CD4-positive, alpha-beta T cell treated with Interleukin-17A for 4 hours (primary cell): ENCODE measurements at regions not wholly inside any gene's neighbourhood (a gene's known extent, or its start where the extent isn't known, plus 50 kb on each side); places are given as distances from the start of the nearest gene placed in this dataset.

Experiments used
- DNase-seq: peaks from one replicate; pipeline ENCODE4 v3.0.0-alpha.2; 2020; ENCODE audit warnings: mixed read lengths

DNA sequence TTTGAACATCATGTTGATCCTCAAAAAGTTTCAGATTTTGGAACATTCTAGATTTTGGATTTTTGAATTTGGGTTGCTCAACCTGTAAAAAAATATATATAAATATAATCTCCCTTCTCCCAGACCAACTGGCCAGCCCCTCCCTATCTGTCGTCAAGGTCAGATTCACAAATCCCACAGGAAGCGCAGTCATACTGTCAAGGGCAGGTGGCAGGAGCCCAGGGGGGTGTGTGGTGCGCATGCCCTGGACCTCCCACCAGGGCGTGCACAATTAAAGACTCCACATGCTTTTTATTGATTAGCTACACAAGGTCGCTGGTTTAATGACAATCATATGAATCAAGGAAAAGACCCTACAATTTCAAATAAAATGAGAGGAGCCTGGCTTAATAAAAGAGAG is 77.0 kb upstream of the EEPD1 start:
- no peak for DNase-seq

DNA sequence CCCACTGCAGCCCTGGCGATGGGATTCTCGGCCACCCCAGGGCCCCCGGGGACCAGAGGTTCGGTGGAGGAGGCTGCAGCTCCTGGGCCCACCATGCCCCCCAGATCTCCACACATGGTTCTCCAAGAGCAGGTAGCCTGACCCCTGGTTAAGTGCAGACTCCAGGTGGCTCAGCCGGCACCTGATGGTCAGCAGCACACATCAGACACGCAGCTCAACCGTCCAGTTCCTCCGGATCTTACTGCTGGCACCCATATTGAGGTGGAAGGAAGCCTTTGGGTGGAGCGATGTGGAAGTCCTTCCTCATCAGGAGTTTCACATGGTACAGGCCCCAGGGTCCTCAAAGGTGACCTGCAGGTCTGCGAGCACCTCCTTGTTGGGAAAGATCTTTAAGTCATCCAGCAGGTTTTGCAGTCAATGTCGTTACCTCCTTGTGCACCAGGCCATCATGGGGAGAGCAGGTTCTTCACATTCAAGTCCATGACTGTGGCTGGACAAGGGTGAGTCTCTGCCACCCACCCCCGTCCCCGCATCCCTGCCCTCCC is 74.2 kb upstream of the EEPD1 start:
- DNase-seq: no peak

DNA sequence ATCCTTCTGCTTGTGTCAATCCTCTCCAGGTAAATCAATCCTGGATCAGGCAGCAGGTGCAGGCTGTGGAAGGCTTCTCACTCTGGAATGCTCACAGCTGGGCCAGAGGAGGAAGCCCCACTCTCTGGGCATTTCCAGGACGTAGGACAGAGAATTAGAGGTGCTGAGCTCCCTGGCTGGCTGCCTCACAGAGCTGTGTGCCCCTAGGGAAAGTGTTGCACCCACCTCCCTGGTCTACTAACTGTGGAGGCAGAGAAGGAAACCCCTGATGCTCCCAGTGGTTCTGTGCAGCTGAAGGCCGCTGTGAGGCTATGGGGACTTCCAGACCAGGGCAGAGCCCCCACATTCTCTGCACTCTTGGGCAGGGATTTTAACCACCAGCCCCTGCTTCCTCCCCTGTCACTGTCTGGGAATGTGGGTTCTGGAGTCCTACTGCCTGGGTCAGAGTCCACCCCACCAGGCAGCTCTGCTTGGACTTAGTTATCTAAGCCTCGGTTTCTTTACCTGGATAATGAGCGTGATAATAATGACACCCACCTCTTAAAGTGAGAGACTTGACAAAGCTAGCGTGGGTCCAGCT is 73.5 kb upstream of the EEPD1 start:
- no peak for DNase-seq

DNA sequence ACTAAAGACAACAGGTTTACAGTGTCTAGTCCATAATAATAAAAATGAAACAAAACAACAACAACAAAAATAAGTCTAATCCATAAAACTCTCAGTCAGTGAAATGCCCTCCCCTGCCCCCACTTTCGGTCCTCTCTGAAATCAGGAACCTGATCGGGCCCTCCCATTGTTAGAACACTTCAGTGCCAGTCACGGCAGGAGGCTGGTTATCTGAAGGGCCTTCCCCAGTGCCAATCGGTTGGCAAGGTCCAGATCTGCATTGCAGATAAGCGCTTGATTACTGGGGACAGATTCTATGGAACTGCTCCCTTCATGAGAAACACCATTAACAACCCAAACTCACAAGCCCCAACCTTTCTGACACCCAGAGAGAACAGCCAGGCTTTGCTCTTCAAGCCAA is 72.2 kb upstream of the EEPD1 start:
- no peak for DNase-seq

DNA sequence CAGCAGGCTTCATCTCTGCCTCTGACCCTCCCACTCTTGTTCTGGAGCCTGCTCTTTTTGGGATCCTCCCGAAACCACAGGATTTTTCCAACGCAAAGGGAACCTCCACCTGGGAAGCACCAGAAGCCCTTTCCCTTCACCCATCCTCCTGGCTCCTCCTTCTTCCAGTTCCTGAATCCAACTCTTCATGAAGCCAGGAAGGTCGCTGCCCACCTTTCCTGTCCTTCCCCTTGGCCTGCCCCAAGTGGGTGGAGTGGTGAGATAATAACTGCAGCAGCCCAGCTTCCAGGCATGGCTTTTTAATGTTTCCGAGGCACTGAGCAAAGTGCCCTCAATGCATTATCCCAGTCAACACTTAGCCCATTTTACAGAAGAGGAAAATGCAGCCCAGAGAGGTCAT is 70.8 kb upstream of the EEPD1 start:
- no peak for DNase-seq

DNA sequence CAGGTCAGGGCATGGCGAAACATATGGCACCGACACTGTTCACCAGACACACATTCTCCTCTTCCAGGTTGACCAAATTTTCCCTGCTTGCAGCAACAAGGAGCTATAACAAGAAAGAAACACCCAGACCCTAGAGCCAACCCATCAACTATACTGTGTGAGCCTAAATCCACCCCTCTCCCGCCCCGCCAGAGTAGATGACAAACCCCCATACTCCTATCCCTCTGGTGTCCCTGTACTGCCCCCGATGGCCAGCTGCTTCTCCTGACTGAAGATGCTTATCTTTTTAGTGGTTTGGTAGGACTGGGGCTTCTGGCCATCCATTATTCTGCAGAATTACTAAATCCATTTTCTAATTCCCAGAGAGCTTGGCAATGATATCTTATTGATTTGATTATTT is 70.1 kb upstream of the EEPD1 start:
- DNase-seq: no peak

DNA sequence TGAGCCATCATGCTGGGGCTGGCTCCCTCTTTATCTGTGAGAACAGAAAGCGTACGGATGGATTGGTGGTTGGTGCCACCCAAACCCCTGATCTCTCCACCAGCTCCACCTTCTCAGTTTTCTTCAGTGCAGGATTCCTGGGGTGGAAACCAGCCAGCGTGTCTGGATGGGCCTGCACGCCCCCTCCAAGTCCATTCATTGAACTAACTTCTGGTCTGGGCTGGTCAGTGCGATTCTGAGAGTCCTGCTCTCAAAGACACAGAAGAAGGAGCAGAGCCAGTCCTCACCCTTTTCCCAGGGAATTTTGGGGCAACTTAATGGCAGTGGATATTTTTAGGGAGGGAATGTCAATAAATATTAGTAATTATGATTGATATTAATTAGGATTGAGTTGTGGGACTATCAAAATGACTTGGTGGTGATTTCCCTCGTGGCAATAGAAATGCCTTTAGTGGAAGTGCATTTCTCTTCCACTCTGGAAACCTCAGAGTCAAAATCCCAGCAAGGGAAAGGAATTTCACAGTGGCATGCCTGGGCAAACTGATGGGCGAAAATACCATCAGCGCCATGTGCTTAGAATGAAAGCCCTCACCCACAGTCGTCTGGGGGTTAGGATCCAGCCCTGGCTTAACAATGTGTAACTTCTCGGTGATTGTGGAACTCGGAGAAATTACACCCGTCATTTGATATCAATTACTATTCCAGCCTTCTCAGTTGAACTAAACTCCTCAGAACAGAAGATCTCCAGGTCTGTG is 69.3 kb upstream of the EEPD1 start:
- no peak for DNase-seq

DNA sequence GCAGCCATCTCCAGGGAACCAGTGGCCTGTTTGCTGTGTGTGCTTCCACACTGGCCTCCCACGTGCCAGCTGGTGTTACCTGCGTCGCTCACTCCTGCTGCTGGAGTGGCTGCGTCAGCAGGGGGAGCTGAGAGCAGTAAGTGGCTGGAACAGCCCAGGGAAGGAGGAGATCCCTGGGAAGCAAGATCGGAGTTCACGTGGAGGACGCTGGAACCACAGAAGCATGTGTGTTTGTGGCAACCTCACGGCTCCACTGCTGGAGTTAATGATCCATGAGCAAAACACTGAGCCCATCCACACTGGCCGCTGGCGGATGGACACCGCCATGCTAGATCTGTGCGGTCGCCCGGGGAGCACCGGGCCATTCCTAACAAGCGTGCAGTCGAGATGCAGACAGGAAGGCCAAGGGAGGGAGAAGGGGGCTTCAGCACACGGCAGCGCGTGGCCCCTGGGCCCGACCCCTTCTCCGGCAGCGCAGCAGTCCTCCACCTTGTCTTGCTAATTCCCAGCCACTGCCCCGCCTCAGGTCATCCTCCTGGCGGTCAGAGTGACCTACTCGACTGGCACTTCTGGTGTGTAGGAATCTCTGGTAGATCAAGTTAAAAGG is 68.5 kb upstream of the EEPD1 start:
- DNase-seq: no peak

DNA sequence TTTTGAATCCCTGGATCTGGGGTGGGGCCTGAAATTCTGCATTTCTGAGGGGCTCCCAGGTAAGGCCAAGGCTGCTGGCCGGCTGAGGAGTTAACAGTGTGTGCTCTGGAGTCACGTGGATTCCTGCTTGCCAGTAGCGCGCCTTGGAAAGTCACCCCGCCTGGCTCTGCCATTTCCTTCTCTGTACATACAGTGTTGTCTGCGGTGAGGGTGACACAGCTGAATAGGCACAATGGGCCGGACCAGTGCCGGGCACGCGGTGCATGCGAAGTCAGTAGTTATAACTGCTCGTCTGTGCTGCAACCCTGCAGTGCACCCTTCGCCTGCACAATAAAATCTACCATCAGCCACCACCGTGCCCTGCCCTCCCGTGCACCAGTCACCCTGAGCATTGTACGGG is 68.0 kb upstream of the EEPD1 start:
- no peak for DNase-seq

DNA sequence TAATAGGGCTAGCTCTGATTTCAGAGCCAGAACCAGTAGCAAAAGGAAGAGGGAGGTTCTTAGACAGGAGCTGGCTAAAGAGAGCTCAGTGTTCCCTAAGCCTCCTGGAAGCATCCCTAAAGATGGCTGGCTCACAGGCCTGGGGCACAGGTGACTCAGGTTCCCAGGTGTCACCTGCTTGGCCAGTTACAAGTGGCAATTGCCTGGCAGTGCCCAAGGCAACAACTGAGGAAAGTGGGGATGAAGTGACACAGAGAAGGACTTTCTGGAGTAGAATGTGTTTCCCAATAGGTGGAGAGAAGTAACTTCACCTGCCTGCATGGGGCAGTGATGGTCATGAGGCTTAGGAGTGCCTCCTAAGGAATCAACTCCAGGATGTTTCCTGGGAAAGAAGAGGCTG is 66.5 kb upstream of the EEPD1 start:
- no peak for DNase-seq

DNA sequence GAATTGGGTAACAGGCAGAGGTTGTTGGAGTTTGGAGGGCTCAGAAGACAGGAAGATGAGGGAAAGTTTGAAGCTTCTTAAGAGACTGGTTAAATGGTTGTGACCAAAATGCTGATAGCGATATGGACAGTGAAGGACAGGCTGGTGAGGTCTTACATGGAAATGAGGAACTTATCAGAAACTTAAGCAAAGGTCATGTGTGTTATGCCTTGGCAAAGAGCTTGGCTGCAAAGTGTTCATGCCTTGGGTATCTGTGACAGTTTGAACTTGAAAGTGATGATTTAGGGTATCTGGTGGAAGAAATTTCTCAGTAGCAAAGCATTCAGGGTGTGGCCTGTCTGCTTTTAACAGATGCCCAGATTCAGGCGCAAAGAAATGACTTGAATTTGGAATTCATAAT is 64.5 kb upstream of the EEPD1 start:
- no peak for DNase-seq

DNA sequence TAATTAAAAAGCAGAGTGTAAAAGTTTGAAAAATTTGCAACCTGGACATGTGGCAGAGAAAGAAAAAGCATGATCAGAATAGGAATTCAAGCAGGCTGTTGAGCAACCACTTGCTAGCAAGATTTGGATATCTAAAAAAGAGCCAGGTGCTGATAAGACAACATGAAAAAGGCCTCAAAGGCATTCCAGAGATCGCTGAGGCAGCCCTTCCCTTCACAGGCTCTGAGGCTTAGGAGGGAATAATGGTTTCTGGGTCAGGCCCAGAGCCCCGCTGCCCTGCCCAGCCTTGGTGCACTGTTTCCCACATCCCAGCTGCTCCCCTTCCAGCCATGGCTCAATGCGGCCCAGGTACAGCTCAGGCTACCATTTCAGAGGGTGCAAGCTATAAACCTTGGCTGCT is 64.1 kb upstream of the EEPD1 start:
- no peak for DNase-seq

DNA sequence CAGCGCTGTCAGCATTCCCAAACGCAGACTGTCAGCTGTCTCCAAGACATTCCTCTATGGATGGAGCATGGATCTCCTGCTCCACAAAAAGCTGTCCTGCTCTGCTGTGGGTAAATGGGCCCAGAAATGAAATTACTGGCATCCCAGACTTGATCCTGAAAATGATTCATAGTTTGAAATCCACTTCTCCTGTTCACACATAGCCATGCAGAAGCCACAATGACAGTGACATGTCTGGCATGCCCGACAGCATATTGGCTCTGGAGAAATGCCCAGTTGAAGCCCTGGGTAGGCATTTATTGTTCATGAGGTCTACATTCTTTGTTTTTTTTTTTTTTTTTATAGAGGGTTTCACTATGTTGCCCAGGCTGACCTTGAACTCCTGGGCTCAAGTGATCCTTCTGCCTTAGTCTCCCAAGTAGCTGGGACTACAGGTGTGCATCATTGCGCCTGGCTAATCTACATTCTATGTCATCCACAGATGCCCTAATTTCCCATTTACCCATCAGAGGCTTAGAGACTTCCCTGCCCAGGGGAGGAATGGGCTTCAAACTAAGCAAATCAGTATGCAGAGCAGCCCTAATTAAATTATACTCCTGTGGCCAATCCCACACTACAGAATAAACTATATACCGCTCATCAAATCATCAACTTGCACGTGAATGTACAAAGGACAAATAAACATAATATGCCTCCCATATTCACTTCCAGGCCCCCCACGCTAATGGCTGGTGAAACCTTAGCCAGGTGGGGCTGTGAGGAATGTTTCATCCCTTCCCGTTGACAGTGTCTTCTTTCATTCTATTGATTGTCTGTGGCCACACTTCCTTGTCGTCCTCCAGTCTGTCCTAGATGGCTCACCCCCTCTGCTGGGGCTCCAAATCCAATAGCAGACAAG is 61.8 kb upstream of the EEPD1 start:
- no peak for DNase-seq

DNA sequence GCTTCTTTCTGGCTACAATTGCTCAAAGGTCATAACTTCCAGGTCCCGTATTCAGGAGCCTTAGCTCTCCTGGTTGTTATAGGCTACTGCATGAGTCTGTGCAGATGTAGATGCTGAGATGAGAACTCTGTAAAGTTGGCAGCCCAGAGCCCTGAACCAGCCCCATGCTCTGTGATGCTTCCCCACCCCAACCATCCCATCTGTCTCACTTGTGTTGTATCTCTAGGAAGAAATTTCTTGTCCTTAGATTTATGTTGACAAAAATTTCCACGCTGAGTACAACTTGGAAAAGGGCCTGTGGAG is 61.2 kb upstream of the EEPD1 start:
- DNase-seq: no peak

DNA sequence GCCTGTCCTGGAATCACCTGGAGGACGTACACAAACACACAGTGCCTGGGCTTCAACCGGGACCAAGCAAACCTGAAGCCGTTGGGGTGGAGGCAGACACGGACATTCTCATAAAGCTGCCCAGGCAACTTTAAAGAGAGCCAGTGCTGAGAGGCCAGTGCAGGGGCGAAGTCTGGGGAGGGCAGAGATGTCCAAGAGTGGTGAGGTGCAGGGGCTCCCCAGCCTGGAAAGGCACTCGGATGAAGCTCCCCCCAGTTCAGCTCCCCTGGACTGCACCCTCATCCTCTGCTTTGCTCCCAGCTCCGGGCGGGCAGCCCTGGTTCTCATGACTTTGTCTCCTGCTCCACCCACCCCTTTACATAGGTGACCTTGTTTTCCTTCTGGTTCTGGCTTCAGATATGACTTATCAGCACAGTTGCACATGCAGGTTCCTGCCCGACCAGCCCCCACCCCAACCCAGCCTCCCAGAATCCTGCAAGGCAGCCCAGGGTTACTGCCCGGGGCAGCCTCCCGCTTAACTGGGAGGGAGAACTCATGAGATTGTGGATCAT is 60.8 kb upstream of the EEPD1 start:
- DNase-seq: no peak

DNA sequence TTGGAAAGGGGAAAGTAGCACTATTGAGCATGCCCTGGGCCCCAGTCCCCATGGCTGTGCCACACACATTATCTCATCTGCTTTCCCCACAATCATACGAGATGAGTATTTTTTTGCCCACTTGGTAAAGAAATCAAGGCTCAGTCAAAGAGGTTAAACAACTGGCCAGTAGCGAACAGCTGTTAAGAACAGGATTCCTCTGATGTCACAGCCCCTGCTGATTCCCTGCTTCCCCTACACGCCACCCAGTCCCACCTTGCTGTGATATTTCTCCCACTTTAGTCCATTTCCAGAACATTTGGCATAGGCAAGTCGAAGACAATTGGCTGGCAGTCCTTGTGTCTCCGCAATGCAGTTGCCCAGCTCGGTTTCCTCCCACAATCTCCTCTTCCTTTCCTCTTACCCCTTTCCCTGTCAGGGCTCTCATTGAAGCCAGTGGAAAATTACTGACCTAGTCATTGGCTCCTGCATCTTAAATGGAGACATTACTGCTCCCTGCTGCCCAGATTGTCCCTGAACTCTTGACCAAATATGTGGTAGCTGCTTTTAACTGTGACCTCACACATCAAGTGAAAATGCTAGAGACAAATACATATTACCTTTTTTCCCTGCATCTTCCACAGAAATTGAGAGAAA is 56.5 kb upstream of the EEPD1 start:
- no peak for DNase-seq

DNA sequence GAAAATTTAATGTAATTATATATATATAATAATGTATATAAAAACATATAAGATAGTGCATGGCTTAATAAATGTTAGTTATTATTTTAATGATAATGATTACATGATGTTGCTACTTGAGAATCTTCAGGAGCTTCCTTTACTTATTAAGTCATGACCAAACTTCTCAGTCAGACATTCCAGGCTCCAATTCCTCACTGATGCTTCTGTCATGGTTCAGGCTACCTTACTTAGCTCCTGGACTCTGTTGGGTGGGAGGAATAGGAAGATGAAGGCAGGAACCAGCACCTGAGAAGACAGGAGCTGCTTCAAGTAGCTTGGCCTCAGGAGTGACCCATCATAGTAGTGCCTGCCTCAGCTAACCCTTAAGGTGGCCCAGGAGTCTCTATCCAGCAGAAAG is 55.0 kb upstream of the EEPD1 start:
- DNase-seq: no peak

DNA sequence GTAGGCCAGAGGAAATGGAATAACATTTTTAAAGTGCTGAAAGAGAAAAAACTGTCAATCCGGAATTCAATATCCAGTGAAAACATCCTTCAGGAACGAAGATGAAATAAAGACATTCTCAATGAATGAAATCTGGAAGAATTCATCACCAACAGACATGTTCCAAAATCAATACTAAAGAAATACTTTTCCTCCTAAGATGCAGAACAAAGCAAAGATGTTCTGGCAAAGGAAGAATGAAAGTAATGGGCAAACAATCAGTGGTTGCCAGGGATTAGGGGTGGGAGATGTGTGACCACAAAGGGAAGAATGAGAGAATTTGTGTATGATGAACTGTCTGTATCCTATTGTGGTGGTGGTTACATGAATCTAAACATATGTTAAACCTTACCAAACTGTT is 52.8 kb upstream of the EEPD1 start:
- no peak for DNase-seq

DNA sequence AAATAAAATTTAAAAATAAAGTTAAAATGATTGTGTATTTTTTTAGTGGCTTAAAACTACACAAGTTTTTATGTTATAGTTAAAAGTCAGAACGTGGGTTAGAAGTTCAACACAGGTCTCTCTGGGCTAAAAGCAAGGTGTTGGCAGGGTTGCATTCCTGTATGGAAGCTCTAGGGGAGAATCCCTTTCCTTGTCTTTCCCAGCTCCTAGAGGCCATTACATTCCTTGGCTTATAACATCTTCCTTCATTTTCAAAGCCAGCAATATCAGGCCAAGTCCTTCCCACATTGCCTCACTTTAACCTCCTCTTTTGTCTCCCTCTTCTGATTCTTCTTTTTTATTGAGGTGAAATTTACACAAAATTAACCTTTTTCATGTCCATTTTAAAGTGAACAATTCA is 52.4 kb upstream of the EEPD1 start:
- no peak for DNase-seq
